CD4-positive, alpha-beta T cell treated with Interleukin-1 beta for 1 hour (primary cell): ENCODE measurements at regions not wholly inside any gene's neighbourhood (a gene's known extent, or its start where the extent isn't known, plus 50 kb on each side); places are given as distances from the start of the nearest gene placed in this dataset.

ENCODE experiments used
- DNase-seq, 2 donors: peaks; one replicate each; pipeline ENCODE4 v3.0.0-alpha.2; 2020 to 2022

- DNase-seq = no peak
Observed at GRCh38 chr6:120924214-120924613, 410.1 kb downstream of the TBC1D32 start.

GRCh38 chr6:120918137-120918536 is 416.1 kb downstream of the TBC1D32 start:
- no peak for DNase-seq

DNA sequence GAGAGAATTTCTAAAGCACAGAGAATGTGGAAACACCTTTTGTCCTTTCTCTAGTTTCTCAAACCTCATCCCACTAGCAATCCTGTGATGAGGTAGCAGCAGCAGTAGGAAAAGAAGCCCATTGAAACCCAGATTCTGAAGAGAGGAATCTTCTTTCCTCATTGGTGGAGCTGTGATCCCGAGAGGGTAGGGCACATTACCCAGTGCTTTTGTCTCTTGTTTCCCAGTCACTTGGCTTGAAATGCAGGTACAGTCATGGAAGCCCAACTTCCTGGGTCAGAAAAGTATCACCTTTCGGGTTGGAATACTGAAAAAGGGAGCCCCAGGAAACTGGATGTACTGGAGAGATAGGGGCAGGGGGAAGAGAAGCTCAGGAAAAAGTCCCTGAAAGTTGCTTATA is 417.4 kb downstream of the TBC1D32 start:
- no peak for DNase-seq

DNA sequence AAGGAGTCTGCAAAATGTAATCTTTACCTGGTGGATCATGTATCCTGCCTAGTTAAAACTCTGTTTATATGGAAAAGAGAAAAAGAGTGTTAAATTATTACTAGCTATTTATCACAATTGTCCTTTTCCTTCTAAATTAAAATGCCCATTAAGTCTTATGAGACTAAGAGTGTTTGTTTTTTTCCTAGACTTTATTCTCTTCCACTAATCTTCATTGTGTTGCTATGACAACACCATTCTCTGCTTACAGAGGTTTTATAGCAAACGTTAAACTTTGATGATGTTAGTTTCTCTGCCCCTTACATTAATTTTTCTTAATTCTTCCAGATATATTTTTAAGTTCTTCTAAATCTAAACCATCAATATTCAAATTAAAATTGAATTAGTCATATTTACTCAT is 420.8 kb downstream of the TBC1D32 start:
- no peak for DNase-seq

- no peak for DNase-seq
Observed at GRCh38 chr6:120908767-120909166, 425.5 kb downstream of the TBC1D32 start.

- no peak for DNase-seq
Observed at GRCh38 chr6:120903836-120904235, 430.4 kb downstream of the TBC1D32 start.

DNA sequence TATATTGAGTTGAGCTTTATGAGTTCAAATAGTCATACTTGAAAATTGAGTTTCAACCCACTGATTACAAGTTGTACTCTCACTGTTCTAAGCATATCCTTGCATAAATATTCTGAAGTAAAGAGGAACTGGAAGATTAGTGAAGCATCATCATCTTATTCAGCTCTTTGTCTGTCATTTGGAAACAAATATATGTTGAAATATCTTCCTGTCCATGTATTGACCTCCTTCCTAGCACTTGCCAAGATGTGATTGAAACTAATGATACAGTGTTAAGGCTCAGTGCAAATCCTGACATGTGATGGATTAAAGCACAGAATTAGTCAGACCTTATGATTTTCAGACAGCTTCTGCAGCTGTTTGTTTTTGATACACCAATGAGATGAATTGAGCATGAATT is 434.3 kb downstream of the TBC1D32 start:
- DNase-seq = no peak

GRCh38 chr6:120894077-120894476 is 440.2 kb downstream of the TBC1D32 start:
- DNase-seq = no peak

DNA sequence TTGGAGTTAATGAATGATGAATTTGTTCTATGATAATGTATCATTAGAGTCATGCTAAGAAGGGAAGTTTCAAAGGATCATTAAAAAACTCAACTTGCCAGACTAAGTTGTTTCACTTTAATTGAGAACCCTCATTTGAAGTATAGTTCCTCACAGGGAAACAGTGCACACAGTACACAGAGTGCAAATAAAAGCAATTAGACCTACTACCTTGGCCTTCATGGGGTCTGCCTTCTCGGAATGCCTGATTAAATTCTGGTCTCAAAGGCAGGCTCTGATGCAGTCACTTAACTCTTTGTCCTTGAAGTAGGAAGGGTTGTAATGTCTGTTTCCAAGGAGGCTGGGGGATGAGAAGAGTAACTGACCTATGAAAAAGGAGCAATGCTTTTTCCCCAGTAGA is 457.3 kb downstream of the TBC1D32 start:
- no peak for DNase-seq

GRCh38 chr6:120876424-120876823 is 457.9 kb downstream of the TBC1D32 start:
- DNase-seq = no peak

- no peak for DNase-seq
Observed at GRCh38 chr6:120875900-120876299, 458.4 kb downstream of the TBC1D32 start.

DNA sequence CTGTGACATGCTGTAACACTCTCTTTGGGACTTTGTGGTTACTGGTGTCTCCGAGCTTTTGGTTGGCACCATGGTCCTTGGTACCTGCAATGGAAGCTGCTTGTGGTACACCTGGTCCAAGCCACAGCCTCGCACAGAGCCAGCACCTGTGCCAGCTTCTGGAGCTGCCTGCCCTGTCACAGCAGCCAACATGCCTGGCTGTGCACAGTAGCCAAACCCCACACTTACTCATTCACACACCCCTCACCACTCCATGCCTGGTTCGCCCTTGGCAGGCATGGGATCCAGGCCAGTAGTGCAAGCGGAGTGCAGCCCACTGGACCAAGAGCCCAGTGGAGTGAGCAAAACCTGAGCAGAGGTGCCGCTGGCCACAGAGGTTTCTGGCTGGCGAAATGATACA is 459.9 kb downstream of the TBC1D32 start:
- no peak for DNase-seq

- DNase-seq = no peak
Observed at GRCh38 chr6:120873125-120873865, 461.0 kb downstream of the TBC1D32 start.

- no peak for DNase-seq
Observed at GRCh38 chr6:120872262-120872578, 462.1 kb downstream of the TBC1D32 start.

- DNase-seq = no peak
Observed at GRCh38 chr6:120871416-120872261, 462.6 kb downstream of the TBC1D32 start.

GRCh38 chr6:120869397-120869796 is 464.9 kb downstream of the TBC1D32 start:
- DNase-seq = no peak

DNA sequence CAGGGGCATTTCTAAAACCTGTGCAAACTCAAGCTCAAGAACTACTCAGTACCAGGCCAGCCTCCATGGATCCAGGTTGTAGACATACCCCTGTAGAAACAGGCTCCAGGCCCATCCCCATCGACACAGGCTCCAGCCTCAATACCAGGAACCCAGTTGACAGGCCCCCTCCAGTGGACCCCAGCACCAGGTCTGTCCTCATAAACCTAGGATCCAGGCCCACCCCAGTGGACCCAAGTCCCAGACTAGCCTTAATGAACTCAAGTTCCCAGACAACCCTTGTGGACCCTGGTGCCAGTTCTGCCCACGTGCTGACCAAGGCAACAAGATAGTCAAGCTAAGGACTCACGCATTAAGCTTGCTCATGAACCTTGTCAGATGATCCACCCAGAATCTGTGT is 476.9 kb downstream of the TBC1D32 start:
- no peak for DNase-seq

GRCh38 chr6:120854583-120854982 is 479.7 kb downstream of the TBC1D32 start:
- no peak for DNase-seq

DNA sequence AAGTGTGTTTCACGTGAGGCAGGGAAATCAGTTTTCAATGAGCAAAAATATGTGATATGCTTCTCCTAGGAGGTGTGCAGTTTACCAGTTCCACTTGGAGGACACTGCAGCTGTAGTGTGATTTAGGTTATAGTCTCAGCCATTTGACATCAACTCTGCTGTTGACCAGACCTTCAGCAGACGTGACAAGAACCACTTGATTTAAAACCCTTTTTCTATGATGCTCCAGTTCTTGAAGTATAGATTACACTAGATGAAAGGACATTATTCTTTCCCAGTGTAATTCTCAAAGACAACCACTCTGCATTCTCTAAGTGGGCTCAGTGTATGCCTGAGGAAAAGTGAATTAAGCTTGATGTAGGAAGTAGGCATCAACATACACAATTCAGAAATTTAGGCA is 480.8 kb downstream of the TBC1D32 start:
- no peak for DNase-seq

DNA sequence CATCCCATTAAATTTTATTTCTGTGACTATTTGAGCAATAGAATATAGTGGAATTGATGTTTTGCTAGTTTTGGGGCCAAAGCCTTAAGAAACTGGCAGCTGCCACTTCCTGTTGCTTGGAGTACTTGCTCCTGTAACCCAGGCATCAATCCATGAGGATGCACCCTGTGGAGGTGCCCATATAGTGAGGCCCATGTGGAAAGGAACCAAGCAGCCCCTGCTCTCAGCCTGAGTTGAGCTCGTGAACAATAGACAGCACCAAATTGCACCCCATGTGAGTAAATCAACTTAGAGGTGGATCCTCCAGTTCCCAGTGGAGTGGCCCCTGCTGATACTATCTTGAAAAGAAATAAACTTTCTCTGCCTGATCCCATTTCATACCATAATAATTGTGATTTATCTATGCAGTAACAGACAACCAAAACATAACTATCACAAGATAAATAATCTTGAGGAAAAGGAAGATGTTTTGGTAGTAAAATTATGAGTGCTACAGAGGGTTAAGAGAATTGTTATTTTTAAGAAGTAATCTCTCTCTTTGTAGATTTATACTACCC is 481.9 kb downstream of the TBC1D32 start:
- DNase-seq = no peak

DNA sequence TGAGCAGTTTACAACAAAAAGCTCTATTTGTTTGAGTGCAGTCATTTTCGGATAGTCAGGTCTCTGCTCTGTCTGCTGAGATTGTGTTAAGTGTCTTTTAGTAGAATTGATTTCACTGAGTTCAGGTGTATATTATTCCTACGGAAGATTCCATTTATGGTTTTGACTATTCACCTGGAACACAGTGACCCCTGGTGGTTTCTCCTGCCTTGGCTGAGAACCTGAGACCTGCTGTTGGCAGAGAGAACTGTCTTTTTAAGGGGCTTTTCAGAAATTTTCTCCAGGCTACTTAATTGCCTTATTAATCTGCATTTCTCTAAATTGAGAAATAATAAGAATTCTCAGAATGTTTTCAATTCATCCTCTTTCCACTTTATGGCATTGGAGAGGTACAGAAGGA is 508.0 kb downstream of the TBC1D32 start:
- DNase-seq = peak in 1 of 2 donors; percentile 13

GRCh38 chr6:120816794-120817193 is 517.5 kb downstream of the TBC1D32 start:
- no peak for DNase-seq

DNA sequence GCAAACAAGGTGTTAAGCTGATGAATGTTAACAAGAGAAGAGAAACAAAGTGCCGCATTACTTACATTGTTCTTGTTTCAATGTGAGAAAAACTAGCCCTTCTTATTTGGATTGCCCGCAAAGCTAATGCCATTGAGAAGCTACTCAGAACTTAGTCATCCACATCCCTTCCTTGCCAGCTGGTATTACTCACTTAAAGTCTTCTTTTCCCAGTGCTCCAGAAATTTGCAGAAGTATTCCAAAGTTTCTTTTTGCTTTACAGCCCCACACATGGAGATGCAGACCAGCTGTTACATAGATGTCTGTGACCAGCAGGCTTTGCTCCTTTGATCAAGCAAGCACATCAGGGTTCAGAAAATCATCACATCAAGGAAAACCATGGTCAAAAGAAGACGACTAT is 529.0 kb downstream of the TBC1D32 start:
- no peak for DNase-seq

- DNase-seq = no peak
Observed at GRCh38 chr6:120804612-120805011, 529.7 kb downstream of the TBC1D32 start.
